ENCODE measurements at regions not wholly inside any gene's neighbourhood (a gene's known extent, or its start where the extent isn't known, plus 50 kb on each side); places are given as distances from the start of the nearest gene placed in this dataset.

DNA sequence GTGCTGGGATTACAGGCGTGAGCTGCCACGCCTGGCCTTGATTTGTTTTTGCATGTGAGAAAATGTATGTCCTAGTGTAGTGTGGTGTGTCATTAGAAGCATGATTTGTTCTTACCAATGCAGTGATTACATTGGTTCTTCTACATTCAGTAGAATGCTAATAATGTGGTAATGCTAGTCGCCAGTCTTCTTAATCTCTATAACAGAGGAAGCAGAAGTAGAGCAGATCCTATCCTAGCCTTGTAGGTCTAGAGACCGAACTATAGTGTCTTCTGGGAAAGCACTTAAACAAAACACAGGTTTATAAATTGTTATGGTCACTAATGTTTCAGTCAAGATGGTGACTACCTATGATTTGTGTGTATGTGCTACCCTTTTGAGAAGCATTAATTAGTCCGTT lies 197.5 kb upstream of the DMRT1 start:
- no peak for TF ChIP-seq CTCF (IDR thresholded peaks at IDR 0.05)
- TF ChIP-seq POLR2A (IDR thresholded peaks at IDR 0.05), result no peak

Measured in lower leg skin (tissue), 3 donors.